ENCODE measurements at regions not wholly inside any gene's neighbourhood (a gene's known extent, or its start where the extent isn't known, plus 50 kb on each side); places are given as distances from the start of the nearest gene placed in this dataset.

DNA sequence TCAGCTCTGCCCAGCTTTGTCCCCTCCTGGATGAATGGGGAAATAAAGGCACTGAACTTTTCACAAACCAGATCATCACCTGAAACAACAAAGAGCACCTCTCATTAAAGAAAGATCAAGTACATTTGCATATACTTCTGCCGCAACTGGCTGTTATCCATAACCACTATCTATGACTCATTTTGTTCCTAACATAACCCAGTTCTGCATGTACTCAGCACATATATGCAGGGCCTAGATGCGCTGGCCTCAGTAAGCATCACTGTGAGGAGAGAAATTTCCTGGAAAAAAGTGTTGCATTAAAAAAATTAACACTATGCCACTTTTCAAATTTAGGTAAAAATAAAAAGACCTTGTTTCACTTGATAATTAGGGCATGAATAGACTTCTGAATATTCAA lies 1718.4 kb downstream of the TP53TG3F start:
- no peaks in the 10 kb centered on the region for H3K4me1 ChIP-seq (ENCODE audit: control insufficient read depth, insufficient read depth, low read length)
- TF ChIP-seq REST (IDR thresholded peaks at IDR 0.05; ENCODE audit: insufficient read depth in 1 of 2, low read depth in 2 of 2, low read length in 1 of 2) (no peak), POLR2AphosphoS5 (IDR thresholded peaks at IDR 0.05; ENCODE audit: low read depth, low read length) (no peak), TCF7L2 (IDR thresholded peaks at IDR 0.05; ENCODE audit: low read depth, low read length) (no peak), SIN3A (IDR thresholded peaks at IDR 0.05; ENCODE audit: borderline replicate concordance, insufficient read depth, low read depth, low read length) (no peak)
- TF ChIP-seq, protein P1, sequence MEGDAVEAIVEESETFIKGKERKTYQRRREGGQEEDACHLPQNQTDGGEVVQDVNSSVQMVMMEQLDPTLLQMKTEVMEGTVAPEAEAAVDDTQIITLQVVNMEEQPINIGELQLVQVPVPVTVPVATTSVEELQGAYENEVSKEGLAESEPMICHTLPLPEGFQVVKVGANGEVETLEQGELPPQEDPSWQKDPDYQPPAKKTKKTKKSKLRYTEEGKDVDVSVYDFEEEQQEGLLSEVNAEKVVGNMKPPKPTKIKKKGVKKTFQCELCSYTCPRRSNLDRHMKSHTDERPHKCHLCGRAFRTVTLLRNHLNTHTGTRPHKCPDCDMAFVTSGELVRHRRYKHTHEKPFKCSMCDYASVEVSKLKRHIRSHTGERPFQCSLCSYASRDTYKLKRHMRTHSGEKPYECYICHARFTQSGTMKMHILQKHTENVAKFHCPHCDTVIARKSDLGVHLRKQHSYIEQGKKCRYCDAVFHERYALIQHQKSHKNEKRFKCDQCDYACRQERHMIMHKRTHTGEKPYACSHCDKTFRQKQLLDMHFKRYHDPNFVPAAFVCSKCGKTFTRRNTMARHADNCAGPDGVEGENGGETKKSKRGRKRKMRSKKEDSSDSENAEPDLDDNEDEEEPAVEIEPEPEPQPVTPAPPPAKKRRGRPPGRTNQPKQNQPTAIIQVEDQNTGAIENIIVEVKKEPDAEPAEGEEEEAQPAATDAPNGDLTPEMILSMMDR (IDR thresholded peaks at IDR 0.05), result no peak
- intact Hi-C loops (cut with micrococcal nuclease; ENCODE audit: unreplicated experiment), result no loop called here
- H3K27me3 ChIP-seq (ENCODE audit: control insufficient read depth, insufficient read depth, low read length), result no peaks in the 10 kb centered on the region
- H3K36me3 ChIP-seq (ENCODE audit: control insufficient read depth, insufficient read depth, low read length), result no peaks in the 10 kb centered on the region
- POLR2A ChIA-PET, result no interaction called here
- no TSS peak for BruUV-seq (replicated peaks)
- H3K27ac ChIP-seq (ENCODE audit: low read length), result no peak overlapping the region
- CTCF ChIA-PET, result interaction anchor here (0.7 kb wide), 1 partner anchor 63 kb away, joined by 3 read pairs; no protein-coding TSS in a partner anchor
- H3K9me3 ChIP-seq (ENCODE audit: control insufficient read depth, insufficient read depth, low read depth, low read length), result no peaks in the 10 kb centered on the region
- in situ Hi-C loops (cut with HindIII; ENCODE audit: low pct_unique_long_range_greater_than_20kb, low sequenced_read_pairs), result no loop called here
- no peak for ATAC-seq
- no peak for DNase-seq (ENCODE audit: low read depth, low spot score)
- no peak overlapping the region for H3K4me3 ChIP-seq (ENCODE audit: low read depth in 2 of 2, low read length in 2 of 2)

DNA sequence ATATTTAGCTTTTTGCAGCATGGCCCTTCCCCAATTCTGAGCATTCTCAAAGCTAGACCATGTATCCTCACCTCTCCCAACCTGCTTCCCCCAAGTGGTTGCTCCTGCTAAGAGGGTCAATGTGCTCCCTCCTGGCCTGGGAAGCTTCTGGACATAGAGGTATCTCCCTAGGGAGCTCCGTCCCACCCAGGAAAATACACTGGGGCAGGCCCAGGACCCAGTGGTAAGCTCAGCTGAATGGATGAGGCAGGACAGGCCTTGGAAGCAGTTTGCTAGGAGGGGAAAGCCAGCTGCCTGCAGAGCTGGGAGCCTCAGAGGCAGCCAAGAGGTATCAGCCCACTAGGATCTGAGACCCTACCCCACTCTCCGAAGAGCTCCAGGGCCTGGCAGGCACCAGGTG lies 1721.6 kb downstream of the TP53TG3F start:
- Histone ChIP-seq H3K27me3 (ENCODE audit: control insufficient read depth, insufficient read depth, low read length) (no peaks in the 10 kb centered on the region), H3K36me3 (ENCODE audit: control insufficient read depth, insufficient read depth, low read length) (no peaks in the 10 kb centered on the region), H3K4me1 (ENCODE audit: control insufficient read depth, insufficient read depth, low read length) (no peaks in the 10 kb centered on the region), H3K9me3 (ENCODE audit: control insufficient read depth, insufficient read depth, low read depth, low read length) (no peaks in the 10 kb centered on the region), H3K27ac (ENCODE audit: low read length) (no peak overlapping the region), H3K4me3 (ENCODE audit: low read depth in 2 of 2, low read length in 2 of 2) (no peak overlapping the region)
- intact Hi-C loops (cut with micrococcal nuclease; ENCODE audit: unreplicated experiment) (no loop called here), in situ Hi-C loops (cut with HindIII; ENCODE audit: low pct_unique_long_range_greater_than_20kb, low sequenced_read_pairs) (no loop called here)
- ATAC-seq (no peak), DNase-seq (ENCODE audit: low read depth, low spot score) (no peak)
- ChIA-PET POLR2A (no interaction called here), CTCF (no interaction called here)
- no TSS peak for BruUV-seq (replicated peaks)
- TF ChIP-seq REST (IDR thresholded peaks at IDR 0.05; ENCODE audit: insufficient read depth in 1 of 2, low read depth in 2 of 2, low read length in 1 of 2) (no peak), POLR2AphosphoS5 (IDR thresholded peaks at IDR 0.05; ENCODE audit: low read depth, low read length) (no peak), SIN3A (IDR thresholded peaks at IDR 0.05; ENCODE audit: borderline replicate concordance, insufficient read depth, low read depth, low read length) (no peak), TCF7L2 (IDR thresholded peaks at IDR 0.05; ENCODE audit: low read depth, low read length) (no peak)
- TF ChIP-seq, protein P1 (IDR thresholded peaks at IDR 0.05), result no peak

Measured in Panc1 (cell line).